HepG2 (cell line): ENCODE measurements at regions not wholly inside any gene's neighbourhood (a gene's known extent, or its start where the extent isn't known, plus 50 kb on each side); places are given as distances from the start of the nearest gene placed in this dataset.
A peak's percentile ranks its signal among the peaks of the same experiment; 100 is the strongest.

Experiments
- ATAC-seq: fragments of 200-7000 bp; cut with Tn5 transposase; 3 replicates; pipeline ENCODE4 v1.9.1; 2020; ENCODE audit warnings: mild to moderate bottlenecking, moderate library complexity
- BruUV-seq: library from RNA; stranded (reverse); fragments of 400-500 nt; replicated peaks from 2 replicates; lab custom pipeline; 2021; lab: Mats Ljungman, UMichigan
- CTCF ChIA-PET: fragments of 300-600 bp; formaldehyde crosslinking; extraction: SDS; loops from one replicate; lab custom pipeline; 2021; ENCODE audit warnings: low total read pairs, inconsistent platforms, low intra/inter-chr PET ratio; lab: Yijun Ruan, JAX
- POLR2A ChIA-PET: fragments of 350-600 bp; sonication (Branson Sonifier 250); formaldehyde crosslinking; loops from one replicate; lab custom pipeline; 2020; ENCODE audit warnings: antibody characterized with exemption, inconsistent platforms; lab: Yijun Ruan, JAX
- DNase-seq: peaks from one replicate; pipeline ENCODE4 v3.0.0-alpha.2; 2015; ENCODE audit warnings: low spot score
- FAIRE-seq: peaks from 3 replicates; lab custom pipeline; 2011; peaks lifted over from hg19 to GRCh38; lab: Jason Lieb, UNC
- H2AFZ ChIP-seq: one replicate; pipeline ENCODE4 v1.6.1; 2011; ENCODE audit warnings: low read length, inconsistent platforms
- H3K27ac ChIP-seq: fragments of 300-600 bp; 3 replicates; pipeline ENCODE4 v1.8.0; 2011; ENCODE audit warnings: mixed run types, mild to moderate bottlenecking, mixed read lengths, low read length, inconsistent platforms; ENCODE audit not compliant: insufficient read depth; ENCODE audit errors: extremely low read length
- H3K27me3 ChIP-seq, 2 experiments: fragments of 200-600 bp in 1 of 2; 2 replicates in 1 of 2; 3 replicates in 1 of 2; pipeline versions ENCODE4 v1.6.0 to v1.8.0; 2011; ENCODE audit warnings: low read length in 2 of 2, mild to moderate bottlenecking in 2 of 2, moderate library complexity in 2 of 2, inconsistent platforms in 1 of 2; ENCODE audit not compliant: insufficient read depth in 2 of 2, control insufficient read depth in 1 of 2
- H3K36me3 ChIP-seq, 2 experiments: fragments of 200-600 bp in 1 of 2; replicated peaks in 1 of 2; 2 replicates in 1 of 2; 3 replicates in 1 of 2; pipeline versions ENCODE4 v1.5.1 to v1.8.0; 2011; ENCODE audit warnings: low read length in 2 of 2, inconsistent platforms in 1 of 2; ENCODE audit not compliant: insufficient read depth in 2 of 2, control insufficient read depth in 1 of 2
- H3K4me1 ChIP-seq: 2 replicates; pipeline ENCODE4 v1.5.1; 2012; ENCODE audit warnings: low read length, inconsistent platforms; ENCODE audit not compliant: insufficient read depth
- H3K4me2 ChIP-seq: 2 replicates; pipeline ENCODE4 v1.6.0; 2011; ENCODE audit warnings: low read depth, low read length, inconsistent platforms
- H3K4me3 ChIP-seq, 3 experiments: fragments of 200-600 bp in 1 of 3; sonication (generic), shearing (Covaris generic) in 1 of 3; replicated peaks in 1 of 3; 2 replicates each; pipeline ENCODE4 v1.5.1; 2011 to 2016; ENCODE audit warnings: low read length in 3 of 3, inconsistent platforms in 2 of 3, low read depth in 2 of 3, mild to moderate bottlenecking in 2 of 3, control low read depth in 1 of 3, mixed read lengths in 1 of 3; ENCODE audit not compliant: insufficient read depth in 1 of 3
- H3K79me2 ChIP-seq: one replicate; pipeline ENCODE4 v1.6.1; 2011; ENCODE audit warnings: low read length, inconsistent platforms; ENCODE audit not compliant: insufficient read depth
- H3K9ac ChIP-seq: 2 replicates; pipeline ENCODE4 v1.6.0; 2011; ENCODE audit warnings: mild to moderate bottlenecking, low read depth, low read length, inconsistent platforms; ENCODE audit not compliant: insufficient read depth
- H3K9me3 ChIP-seq: 2 replicates; pipeline ENCODE4 v1.5.1; 2012; ENCODE audit warnings: mild to moderate bottlenecking, low read length
- H4K20me1 ChIP-seq: 2 replicates; pipeline ENCODE4 v1.6.0; 2011; ENCODE audit warnings: inconsistent platforms, mild to moderate bottlenecking, low read length, moderate library complexity; ENCODE audit not compliant: insufficient read depth
- MAFF ChIP-seq: IDR thresholded peaks from 2 replicates; pipeline ENCODE4 v1.6.1; 2011; ENCODE audit warnings: low read depth, low read length, improper control_type of control experiment
- MAFG ChIP-seq: sonication (generic); formaldehyde crosslinking; IDR thresholded peaks from 2 replicates; pipeline ENCODE4 v1.5.1; 2020; ENCODE audit warnings: mild to moderate bottlenecking, missing genetic modification reagents
- MEIS1 ChIP-seq: sonication (generic); formaldehyde crosslinking; IDR thresholded peaks from 2 replicates; pipeline ENCODE4 v1.9.0; 2021; ENCODE audit warnings: mild to moderate bottlenecking, missing genetic modification reagents, moderate library complexity, borderline replicate concordance
- ONECUT2 ChIP-seq: sonication (generic); formaldehyde crosslinking; IDR thresholded peaks from 2 replicates; pipeline ENCODE4 v1.4.0; 2020; ENCODE audit warnings: missing genetic modification reagents
- PHF20 ChIP-seq: sonication (generic); formaldehyde crosslinking; IDR thresholded peaks from 2 replicates; pipeline ENCODE4 v1.5.0; 2020; ENCODE audit warnings: mild to moderate bottlenecking, missing genetic modification reagents
- ZNF275 ChIP-seq: sonication (generic); formaldehyde crosslinking; IDR thresholded peaks from 2 replicates; pipeline ENCODE4 v1.8.0; 2022; ENCODE audit warnings: missing genetic modification reagents, mild to moderate bottlenecking, inconsistent platforms, borderline replicate concordance
- WGBS: methylation state at CpG from one replicate; pipeline ENCODE4 v1.1.6; 2017; ENCODE audit warnings: low lambda C conversion rate; 5-methylcytosine and 5-hydroxymethylcytosine counted together
- in situ Hi-C: cut with HindIII; loops from 2 replicates; pipeline ENCODE4 v1.10.0; 2017; ENCODE audit warnings: low pct_unique_long_range_greater_than_20kb; ENCODE audit not compliant: extremely low pct_ligation_motif_present
- intact Hi-C: fragments of 100-400 bp; cut with micrococcal nuclease; formaldehyde crosslinking; loops from one replicate; pipeline ENCODE4 v1.10.0; 2022; ENCODE audit not compliant: unreplicated experiment
- TF ChIP-seq, protein P1 (sequence below): sonication (generic); formaldehyde crosslinking; IDR thresholded peaks from 2 replicates; pipeline ENCODE4 v1.9.0; 2021; ENCODE audit warnings: mild to moderate bottlenecking, missing genetic modification reagents
- TF ChIP-seq, protein P2 (sequence below): IDR thresholded peaks from 2 replicates; pipeline ENCODE4 v1.6.1; 2016; ENCODE audit warnings: low read depth, control low read depth

- FAIRE-seq (no peak), DNase-seq (no peak), ATAC-seq (no peak)
- TF ChIP-seq ZNF275, result no peak
- no TSS peak for BruUV-seq
- H3K9me3 ChIP-seq, result no peaks in the 10 kb centered on the region
- H3K27me3 ChIP-seq, result no peaks in the 10 kb centered on the region; a peak in 2 of 5 replicates
- H2AFZ ChIP-seq, result no peak overlapping the region
- no peaks in the 10 kb centered on the region for H3K36me3 ChIP-seq
- no peaks in the 10 kb centered on the region for H3K79me2 ChIP-seq
- H4K20me1 ChIP-seq, result no peaks in the 10 kb centered on the region
- intact Hi-C loops, result no loop called here
- CTCF ChIA-PET, result no interaction called here
- no peak overlapping the region for H3K4me3 ChIP-seq
- POLR2A ChIA-PET, result no interaction called here
- H3K9ac ChIP-seq, result no peak overlapping the region
- no peaks in the 10 kb centered on the region for H3K4me1 ChIP-seq
- in situ Hi-C loops, result no loop called here
- no peak overlapping the region for H3K4me2 ChIP-seq
- no peak overlapping the region for H3K27ac ChIP-seq
- 44% methylated on average over 9 of the region's 9 CpGs for WGBS
Observed at GRCh38 chr5:10914741-10915480, 153.9 kb upstream of the DAP start.

- H3K27ac ChIP-seq, result no peak overlapping the region
- TF ChIP-seq MAFF (no peak), MAFG (CRISPR knock-in tag) (no peak), ONECUT2 (CRISPR knock-in tag) (no peak), MEIS1 (CRISPR knock-in tag) (no peak), PHF20 (CRISPR knock-in tag) (no peak)
- TF ChIP-seq, protein P1, sequence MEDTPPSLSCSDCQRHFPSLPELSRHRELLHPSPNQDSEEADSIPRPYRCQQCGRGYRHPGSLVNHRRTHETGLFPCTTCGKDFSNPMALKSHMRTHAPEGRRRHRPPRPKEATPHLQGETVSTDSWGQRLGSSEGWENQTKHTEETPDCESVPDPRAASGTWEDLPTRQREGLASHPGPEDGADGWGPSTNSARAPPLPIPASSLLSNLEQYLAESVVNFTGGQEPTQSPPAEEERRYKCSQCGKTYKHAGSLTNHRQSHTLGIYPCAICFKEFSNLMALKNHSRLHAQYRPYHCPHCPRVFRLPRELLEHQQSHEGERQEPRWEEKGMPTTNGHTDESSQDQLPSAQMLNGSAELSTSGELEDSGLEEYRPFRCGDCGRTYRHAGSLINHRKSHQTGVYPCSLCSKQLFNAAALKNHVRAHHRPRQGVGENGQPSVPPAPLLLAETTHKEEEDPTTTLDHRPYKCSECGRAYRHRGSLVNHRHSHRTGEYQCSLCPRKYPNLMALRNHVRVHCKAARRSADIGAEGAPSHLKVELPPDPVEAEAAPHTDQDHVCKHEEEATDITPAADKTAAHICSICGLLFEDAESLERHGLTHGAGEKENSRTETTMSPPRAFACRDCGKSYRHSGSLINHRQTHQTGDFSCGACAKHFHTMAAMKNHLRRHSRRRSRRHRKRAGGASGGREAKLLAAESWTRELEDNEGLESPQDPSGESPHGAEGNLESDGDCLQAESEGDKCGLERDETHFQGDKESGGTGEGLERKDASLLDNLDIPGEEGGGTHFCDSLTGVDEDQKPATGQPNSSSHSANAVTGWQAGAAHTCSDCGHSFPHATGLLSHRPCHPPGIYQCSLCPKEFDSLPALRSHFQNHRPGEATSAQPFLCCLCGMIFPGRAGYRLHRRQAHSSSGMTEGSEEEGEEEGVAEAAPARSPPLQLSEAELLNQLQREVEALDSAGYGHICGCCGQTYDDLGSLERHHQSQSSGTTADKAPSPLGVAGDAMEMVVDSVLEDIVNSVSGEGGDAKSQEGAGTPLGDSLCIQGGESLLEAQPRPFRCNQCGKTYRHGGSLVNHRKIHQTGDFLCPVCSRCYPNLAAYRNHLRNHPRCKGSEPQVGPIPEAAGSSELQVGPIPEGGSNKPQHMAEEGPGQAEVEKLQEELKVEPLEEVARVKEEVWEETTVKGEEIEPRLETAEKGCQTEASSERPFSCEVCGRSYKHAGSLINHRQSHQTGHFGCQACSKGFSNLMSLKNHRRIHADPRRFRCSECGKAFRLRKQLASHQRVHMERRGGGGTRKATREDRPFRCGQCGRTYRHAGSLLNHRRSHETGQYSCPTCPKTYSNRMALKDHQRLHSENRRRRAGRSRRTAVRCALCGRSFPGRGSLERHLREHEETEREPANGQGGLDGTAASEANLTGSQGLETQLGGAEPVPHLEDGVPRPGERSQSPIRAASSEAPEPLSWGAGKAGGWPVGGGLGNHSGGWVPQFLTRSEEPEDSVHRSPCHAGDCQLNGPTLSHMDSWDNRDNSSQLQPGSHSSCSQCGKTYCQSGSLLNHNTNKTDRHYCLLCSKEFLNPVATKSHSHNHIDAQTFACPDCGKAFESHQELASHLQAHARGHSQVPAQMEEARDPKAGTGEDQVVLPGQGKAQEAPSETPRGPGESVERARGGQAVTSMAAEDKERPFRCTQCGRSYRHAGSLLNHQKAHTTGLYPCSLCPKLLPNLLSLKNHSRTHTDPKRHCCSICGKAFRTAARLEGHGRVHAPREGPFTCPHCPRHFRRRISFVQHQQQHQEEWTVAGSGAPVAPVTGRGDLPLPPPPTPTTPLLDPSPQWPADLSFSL (CRISPR knock-in tag), result no peak
- TF ChIP-seq, protein P2, sequence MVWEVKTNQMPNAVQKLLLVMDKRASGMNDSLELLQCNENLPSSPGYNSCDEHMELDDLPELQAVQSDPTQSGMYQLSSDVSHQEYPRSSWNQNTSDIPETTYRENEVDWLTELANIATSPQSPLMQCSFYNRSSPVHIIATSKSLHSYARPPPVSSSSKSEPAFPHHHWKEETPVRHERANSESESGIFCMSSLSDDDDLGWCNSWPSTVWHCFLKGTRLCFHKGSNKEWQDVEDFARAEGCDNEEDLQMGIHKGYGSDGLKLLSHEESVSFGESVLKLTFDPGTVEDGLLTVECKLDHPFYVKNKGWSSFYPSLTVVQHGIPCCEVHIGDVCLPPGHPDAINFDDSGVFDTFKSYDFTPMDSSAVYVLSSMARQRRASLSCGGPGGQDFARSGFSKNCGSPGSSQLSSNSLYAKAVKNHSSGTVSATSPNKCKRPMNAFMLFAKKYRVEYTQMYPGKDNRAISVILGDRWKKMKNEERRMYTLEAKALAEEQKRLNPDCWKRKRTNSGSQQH, result no peak
Observed at GRCh38 chr5:10913841-10914240, 152.8 kb upstream of the DAP start.

More at GRCh38 chr5:10913841-10914240, 152.8 kb upstream of the DAP start:
- no peak overlapping the region for H3K9ac ChIP-seq
- no peak overlapping the region for H2AFZ ChIP-seq
- BruUV-seq, result no TSS peak
- ATAC-seq (no peak), FAIRE-seq (no peak), DNase-seq (peak; percentile 13)
- H3K36me3 ChIP-seq, result no peaks in the 10 kb centered on the region
- 6% methylated on average over 5 of the region's 5 CpGs for WGBS
- in situ Hi-C loops (no loop called here), intact Hi-C loops (no loop called here)
- POLR2A ChIA-PET, result no interaction called here
- no peaks in the 10 kb centered on the region for H3K9me3 ChIP-seq
- no peak overlapping the region for H3K4me2 ChIP-seq
- no peak overlapping the region for H3K4me3 ChIP-seq
- H3K4me1 ChIP-seq, result no peaks in the 10 kb centered on the region
- no peaks in the 10 kb centered on the region for H4K20me1 ChIP-seq
- CTCF ChIA-PET, result no interaction called here
- H3K79me2 ChIP-seq, result no peaks in the 10 kb centered on the region
- H3K27me3 ChIP-seq, result no peaks in the 10 kb centered on the region; a peak in 2 of 5 replicates
